ENCODE measurements at regions not wholly inside any gene's neighbourhood (a gene's known extent, or its start where the extent isn't known, plus 50 kb on each side); places are given as distances from the start of the nearest gene placed in this dataset.

- no peak for TF ChIP-seq POLR2A (IDR thresholded peaks at IDR 0.05; ENCODE audit: low read length)
- no peak for TF ChIP-seq GATA1 (IDR thresholded peaks at IDR 0.05; ENCODE audit: low read depth, low read length)
Observed at GRCh38 chr4:34720571-34720970, 1523.7 kb downstream of the ARAP2 start.
